GM23338 (cell line): ENCODE measurements at regions not wholly inside any gene's neighbourhood (a gene's known extent, or its start where the extent isn't known, plus 50 kb on each side); places are given as distances from the start of the nearest gene placed in this dataset.
A peak's percentile ranks its signal among the peaks of the same experiment; 100 is the strongest.

Experiments used
- ATAC-seq: fragments of 200-7000 bp; cut with Tn5 transposase; 3 replicates; pipeline ENCODE4 v1.9.1; 2020
- DNase-seq: peaks from one replicate; pipeline ENCODE4 v3.0.0-alpha.2; 2015; ENCODE audit warnings: low spot score
- H2AFZ ChIP-seq: fragments of 200-600 bp; sonication (generic); 2 replicates; pipeline ENCODE4 v1.8.0; 2016; ENCODE audit warnings: antibody characterized with exemption, mild to moderate bottlenecking, moderate library complexity
- H3F3A ChIP-seq: fragments of 200-600 bp; sonication (generic); replicated peaks from 2 replicates; pipeline ENCODE4 v1.8.0; 2017; ENCODE audit warnings: antibody characterized with exemption, mixed run types, low read depth
- H3K27ac ChIP-seq: fragments of 200-600 bp; sonication (generic); 2 replicates; pipeline ENCODE4 v1.6.1; 2016; ENCODE audit warnings: low read depth
- H3K27me3 ChIP-seq: fragments of 200-600 bp; sonication (generic); 2 replicates; pipeline ENCODE4 v1.8.0; 2016; ENCODE audit warnings: mild to moderate bottlenecking, mixed run types, moderate library complexity; ENCODE audit not compliant: insufficient read depth
- H3K36me3 ChIP-seq: fragments of 200-600 bp; sonication (generic); 2 replicates; pipeline ENCODE4 v1.8.0; 2016; ENCODE audit warnings: mild to moderate bottlenecking; ENCODE audit not compliant: insufficient read depth
- H3K4me1 ChIP-seq: fragments of 200-600 bp; sonication (generic); 2 replicates; pipeline ENCODE4 v1.8.0; 2016; ENCODE audit warnings: mild to moderate bottlenecking, moderate library complexity; ENCODE audit not compliant: insufficient read depth
- H3K4me2 ChIP-seq: fragments of 200-600 bp; sonication (generic); 2 replicates; pipeline ENCODE4 v1.7.1; 2017; ENCODE audit warnings: mixed run types
- H3K4me3 ChIP-seq: fragments of 200-600 bp; sonication (generic); 2 replicates; pipeline ENCODE4 v1.6.1; 2016; ENCODE audit warnings: mixed run types
- H3K79me2 ChIP-seq: fragments of 200-600 bp; sonication (generic); replicated peaks from 2 replicates; pipeline ENCODE4 v1.8.0; 2017; ENCODE audit warnings: mild to moderate bottlenecking; ENCODE audit not compliant: insufficient read depth
- H3K9me2 ChIP-seq: fragments of 200-600 bp; sonication (generic); 2 replicates; pipeline ENCODE4 v1.8.0; 2017; ENCODE audit not compliant: insufficient read depth
- H4K20me1 ChIP-seq: fragments of 200-600 bp; sonication (generic); replicated peaks from 2 replicates; pipeline ENCODE4 v1.8.0; 2017; ENCODE audit warnings: mild to moderate bottlenecking; ENCODE audit not compliant: insufficient read depth
- H3K27ac Mint-ChIP-seq: 2 replicates; pipeline ENCODE4 v1.8.0; 2020; ENCODE audit warnings: inconsistent platforms, mild to moderate bottlenecking, moderate library complexity, mixed read lengths
- H3K27me3 Mint-ChIP-seq: 3 replicates; pipeline ENCODE4 v1.8.0; 2022; ENCODE audit warnings: low read depth, mild to moderate bottlenecking, moderate library complexity, mixed read lengths, inconsistent platforms; ENCODE audit not compliant: insufficient read depth, poor library complexity
- H3K36me3 Mint-ChIP-seq: 3 replicates; pipeline ENCODE4 v1.8.0; 2021; ENCODE audit warnings: low read depth, mild to moderate bottlenecking, inconsistent platforms, moderate library complexity, mixed read lengths
- H3K4me1 Mint-ChIP-seq: 3 replicates; pipeline ENCODE4 v1.8.0; 2020; ENCODE audit warnings: mild to moderate bottlenecking, inconsistent platforms, mixed read lengths
- H3K4me3 Mint-ChIP-seq: 3 replicates; pipeline ENCODE4 v1.8.0; 2021; ENCODE audit warnings: moderate library complexity, mild to moderate bottlenecking, inconsistent platforms, mixed read lengths
- H3K9me3 Mint-ChIP-seq: 3 replicates; pipeline ENCODE4 v1.8.0; 2020; ENCODE audit warnings: moderate library complexity, mild to moderate bottlenecking, inconsistent platforms, mixed read lengths
- CREB1 ChIP-seq: fragments of 250-450 bp; sonication (Bioruptor Pico); IDR thresholded peaks from 2 replicates; pipeline ENCODE4 v1.5.0; 2020; ENCODE audit warnings: low read depth, mild to moderate bottlenecking, moderate library complexity
- ETS1 ChIP-seq: IDR thresholded peaks from 2 replicates; pipeline ENCODE4 v1.6.1; 2016; ENCODE audit warnings: antibody characterized with exemption
- EZH2 ChIP-seq: fragments of 200-600 bp; sonication (generic); IDR thresholded peaks from one replicate; pipeline ENCODE4 v1.8.0; 2017; ENCODE audit warnings: antibody characterized with exemption, mild to moderate bottlenecking, low read depth; ENCODE audit not compliant: unreplicated experiment
- EZH2phosphoT487 ChIP-seq: fragments of 200-600 bp; sonication (generic); IDR thresholded peaks from one replicate; pipeline ENCODE4 v1.8.1; 2018; ENCODE audit warnings: antibody characterized with exemption; ENCODE audit not compliant: unreplicated experiment
- JUNB ChIP-seq: IDR thresholded peaks from one replicate; pipeline ENCODE4 v1.6.1; 2016; ENCODE audit warnings: antibody characterized with exemption; ENCODE audit not compliant: unreplicated experiment
- POLR2AphosphoS5 ChIP-seq: IDR thresholded peaks from 2 replicates; pipeline ENCODE4 v1.6.1; 2016; ENCODE audit warnings: antibody characterized with exemption, low read depth
- REST ChIP-seq: IDR thresholded peaks from one replicate; pipeline ENCODE4 v1.6.1; 2018; ENCODE audit warnings: antibody characterized with exemption; ENCODE audit not compliant: unreplicated experiment
- STAT1 ChIP-seq: IDR thresholded peaks from one replicate; pipeline ENCODE4 v1.6.1; 2016; ENCODE audit warnings: antibody characterized with exemption; ENCODE audit not compliant: unreplicated experiment
- ZNF114 ChIP-seq: fragments of 250-450 bp; sonication (Bioruptor Pico); IDR thresholded peaks from 2 replicates; pipeline ENCODE4 v1.5.0; 2020; ENCODE audit warnings: mild to moderate bottlenecking, moderate library complexity
- ZNF331 ChIP-seq: fragments of 250-450 bp; sonication (Bioruptor Pico); IDR thresholded peaks from 2 replicates; pipeline ENCODE4 v1.5.0; 2020; ENCODE audit warnings: low read depth, mild to moderate bottlenecking, moderate library complexity
- ZNF462 ChIP-seq: fragments of 250-450 bp; sonication (Bioruptor Pico); IDR thresholded peaks from 2 replicates; pipeline ENCODE4 v1.5.0; 2020; ENCODE audit warnings: mild to moderate bottlenecking, moderate library complexity

GRCh38 chr2:83661711-83662110, 797.4 kb downstream of the SUCLG1 start (continued):
- TF ChIP-seq ETS1 (no peak), EZH2 (no peak)

DNA sequence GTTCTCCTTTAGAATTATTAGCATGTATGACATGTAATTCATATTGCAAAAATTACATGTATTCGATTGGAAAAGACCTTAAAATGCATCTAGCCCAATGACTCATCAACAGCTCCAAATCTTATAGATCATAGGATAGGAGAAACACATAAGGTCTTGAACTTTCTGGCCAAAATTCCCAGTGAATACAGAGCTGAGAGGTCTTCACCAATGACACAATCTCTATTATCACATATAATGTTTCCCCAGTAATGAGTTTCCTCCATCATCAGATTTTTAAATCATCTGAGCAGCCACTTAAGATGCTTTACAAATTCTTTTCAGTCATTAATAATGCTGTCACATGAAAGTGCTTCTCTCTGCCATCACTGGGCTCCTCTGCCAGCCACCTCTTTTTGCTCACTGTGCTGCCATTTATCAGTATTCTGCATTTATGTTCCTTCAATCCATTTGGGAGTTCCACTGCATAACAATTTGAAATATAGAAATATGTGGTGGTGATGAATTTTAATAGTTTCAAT, 804.9 kb downstream of the SUCLG1 start:
- no peak overlapping the region for H3K4me3 Mint-ChIP-seq
- no peaks in the 10 kb centered on the region for H3F3A ChIP-seq
- H3K27ac Mint-ChIP-seq: no peak overlapping the region
- H3K36me3 ChIP-seq: no peaks in the 10 kb centered on the region
- no peaks in the 10 kb centered on the region for H3K4me1 ChIP-seq
- no peaks in the 10 kb centered on the region for H3K27me3 ChIP-seq
- no peak overlapping the region for H3K4me3 ChIP-seq
- TF ChIP-seq CREB1 (CRISPR knock-in tag): no peak
- no peak for TF ChIP-seq EZH2phosphoT487
- no peak for TF ChIP-seq JUNB
- TF ChIP-seq REST: no peak
- H2AFZ ChIP-seq: no peak overlapping the region
- H3K9me3 Mint-ChIP-seq: no peaks in the 10 kb centered on the region
- no peak overlapping the region for H3K27ac ChIP-seq
- H3K36me3 Mint-ChIP-seq: no peaks in the 10 kb centered on the region
- no peaks in the 10 kb centered on the region for H3K4me1 Mint-ChIP-seq
- H3K27me3 Mint-ChIP-seq: no peaks in the 10 kb centered on the region
- no peaks in the 10 kb centered on the region for H3K79me2 ChIP-seq
- H3K4me2 ChIP-seq: no peak overlapping the region
- DNase-seq: no peak
- no peaks in the 10 kb centered on the region for H3K9me2 ChIP-seq
- no peaks in the 10 kb centered on the region for H4K20me1 ChIP-seq
- ATAC-seq: no peak

DNA sequence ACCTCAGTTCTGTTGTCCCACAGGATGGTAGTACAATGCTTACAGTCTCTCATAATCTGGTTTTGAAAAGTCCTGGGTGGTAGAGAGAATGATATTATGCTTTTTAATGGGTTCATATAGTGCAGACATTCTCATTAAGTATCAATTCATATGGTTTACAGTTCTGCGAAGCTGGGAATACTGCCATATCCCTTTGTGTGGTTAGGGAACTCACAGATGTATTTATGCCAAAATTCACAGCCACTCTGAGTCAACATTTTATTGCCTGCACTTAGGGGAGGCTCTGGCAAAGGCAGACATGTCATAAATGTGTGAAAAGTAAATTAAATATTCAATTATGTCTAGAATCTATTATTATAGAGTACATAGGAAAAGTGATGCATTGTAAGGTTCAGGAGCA, 808.2 kb downstream of the SUCLG1 start:
- Histone ChIP-seq H3K4me2 (no peak overlapping the region), H3K4me3 (no peak overlapping the region), H3K36me3 (no peaks in the 10 kb centered on the region), H3K27me3 (no peaks in the 10 kb centered on the region), H3K4me1 (no peaks in the 10 kb centered on the region), H3K27ac (no peak overlapping the region), H3K9me2 (no peaks in the 10 kb centered on the region), H2AFZ (0 out of 2 replicates have a peak overlapping the region, but pooled peaks have one; percentile 40), H4K20me1 (no peaks in the 10 kb centered on the region), H3F3A (no peaks in the 10 kb centered on the region), H3K79me2 (no peaks in the 10 kb centered on the region)
- Mint-ChIP-seq H3K4me3 (no peak overlapping the region), H3K36me3 (no peaks in the 10 kb centered on the region), H3K27ac (no peak overlapping the region), H3K27me3 (no peaks in the 10 kb centered on the region), H3K4me1 (no peaks in the 10 kb centered on the region), H3K9me3 (no peaks in the 10 kb centered on the region)
- no peak for DNase-seq
- ATAC-seq: no peak
- TF ChIP-seq POLR2AphosphoS5 (no peak), ZNF331 (CRISPR knock-in tag) (no peak), ZNF114 (CRISPR knock-in tag) (no peak), STAT1 (no peak), CREB1 (CRISPR knock-in tag) (no peak), ZNF462 (CRISPR knock-in tag) (no peak)
